Renal cortex interstitium (tissue), 11 donors: ENCODE measurements at regions not wholly inside any gene's neighbourhood (a gene's known extent, or its start where the extent isn't known, plus 50 kb on each side); places are given as distances from the start of the nearest gene placed in this dataset.
"Not testable (repeated sequence)": the region's sequence is repeated elsewhere in the genome, so short reads cannot be mapped to it uniquely, and the experiment has no call there.

Experiments
- DNase-seq, 11 donors: peaks; one replicate each; pipeline ENCODE4 v3.0.0-alpha.2; 2013; ENCODE audit warnings: low read depth in 9 of 11, low spot score in 4 of 11; ENCODE audit errors: extremely low read depth in 1 of 11

DNA sequence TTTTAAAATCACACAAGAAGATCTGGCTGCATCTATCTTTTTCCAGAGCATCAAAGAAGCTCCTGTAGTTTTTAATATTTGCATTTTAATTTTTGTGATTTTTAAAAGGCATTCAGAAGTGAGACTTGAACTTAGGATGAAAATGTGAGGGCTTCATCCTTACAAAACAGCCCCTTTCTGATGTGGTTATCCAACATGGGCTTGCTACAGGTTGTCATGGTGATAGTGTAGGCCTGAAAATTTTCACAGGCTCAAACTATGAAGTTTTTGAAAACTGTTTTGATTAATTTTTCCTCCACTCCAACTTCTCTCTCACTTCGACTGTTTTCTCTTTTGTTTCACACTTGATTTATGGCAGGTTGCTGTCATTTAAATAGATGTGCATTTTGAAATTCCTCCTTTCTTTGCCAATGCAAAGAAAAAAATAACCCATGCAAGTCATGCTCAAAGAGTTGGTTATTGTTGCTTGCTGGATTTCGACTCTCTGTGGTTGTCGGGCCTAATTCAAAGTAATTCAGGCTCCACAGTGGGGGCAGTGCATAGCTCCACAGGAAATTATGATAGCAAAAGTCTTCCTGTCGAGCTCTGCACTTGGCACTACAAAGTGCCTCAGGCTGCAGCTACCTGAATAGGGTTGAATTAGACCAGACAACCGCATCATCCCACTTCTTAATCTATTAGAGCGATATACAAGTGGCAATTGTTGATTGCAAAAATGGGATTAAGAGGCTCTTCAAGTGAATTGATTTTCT, 201.0 kb upstream of the GPR101 start:
- no peak for DNase-seq

DNA sequence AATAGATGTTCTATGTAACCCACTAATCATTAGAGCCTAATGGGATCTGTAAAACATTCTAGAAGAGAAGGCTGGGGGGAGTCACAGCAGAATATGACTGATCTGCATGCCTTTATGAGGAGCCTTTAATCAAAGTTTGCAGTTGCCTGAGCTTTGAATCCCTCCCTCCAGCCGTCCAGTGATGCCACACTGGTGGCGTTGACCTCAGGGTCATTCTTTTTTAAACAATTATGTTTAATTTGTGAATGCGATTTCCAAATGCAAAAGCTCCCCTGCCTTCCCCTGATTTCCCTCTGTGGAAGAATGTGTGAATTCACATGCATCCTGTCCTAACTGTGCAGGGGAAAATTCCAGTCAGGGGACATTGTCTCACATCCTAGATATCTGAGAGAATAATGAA, 199.7 kb upstream of the GPR101 start:
- DNase-seq, result no peak

DNA sequence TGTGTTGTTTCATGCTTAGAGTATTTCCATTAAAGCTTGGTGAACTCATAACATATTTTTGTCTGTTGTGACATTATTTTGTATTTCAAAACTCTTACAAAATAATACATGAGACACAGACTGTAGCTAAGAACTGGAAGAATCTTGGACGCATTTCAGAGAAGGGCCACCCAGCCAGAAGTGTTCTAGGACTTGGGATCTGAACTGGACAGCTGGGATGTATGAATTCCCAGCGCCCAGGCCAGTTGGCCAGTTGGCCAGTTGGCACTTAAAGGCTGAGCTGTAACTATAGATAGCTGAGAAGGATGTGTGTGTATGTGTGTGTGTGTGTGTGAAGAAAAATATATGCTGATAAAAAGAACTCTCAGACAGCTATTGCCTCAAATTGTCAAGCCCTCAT, 193.4 kb upstream of the GPR101 start:
- DNase-seq, result no peak

DNA sequence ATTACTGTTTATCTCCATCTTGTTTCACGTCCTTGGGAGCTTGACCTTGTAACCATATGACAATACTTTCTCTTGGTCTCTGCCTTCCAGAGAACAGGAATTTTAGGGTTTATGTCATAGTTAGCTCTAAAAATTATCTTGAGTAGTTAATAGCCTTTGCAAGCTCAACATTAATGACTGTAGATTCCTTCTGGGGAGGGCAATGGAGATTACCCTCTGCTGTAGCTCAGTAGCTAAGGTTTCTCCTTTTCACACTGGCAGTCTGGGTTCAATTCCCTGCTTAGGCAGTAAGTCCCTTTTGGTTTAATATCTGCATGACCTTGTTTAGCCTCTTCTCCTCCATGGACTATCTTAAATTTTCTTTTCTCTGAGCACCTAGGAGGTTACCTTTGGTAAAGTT, 181.7 kb upstream of the GPR101 start:
- no peak for DNase-seq

DNA sequence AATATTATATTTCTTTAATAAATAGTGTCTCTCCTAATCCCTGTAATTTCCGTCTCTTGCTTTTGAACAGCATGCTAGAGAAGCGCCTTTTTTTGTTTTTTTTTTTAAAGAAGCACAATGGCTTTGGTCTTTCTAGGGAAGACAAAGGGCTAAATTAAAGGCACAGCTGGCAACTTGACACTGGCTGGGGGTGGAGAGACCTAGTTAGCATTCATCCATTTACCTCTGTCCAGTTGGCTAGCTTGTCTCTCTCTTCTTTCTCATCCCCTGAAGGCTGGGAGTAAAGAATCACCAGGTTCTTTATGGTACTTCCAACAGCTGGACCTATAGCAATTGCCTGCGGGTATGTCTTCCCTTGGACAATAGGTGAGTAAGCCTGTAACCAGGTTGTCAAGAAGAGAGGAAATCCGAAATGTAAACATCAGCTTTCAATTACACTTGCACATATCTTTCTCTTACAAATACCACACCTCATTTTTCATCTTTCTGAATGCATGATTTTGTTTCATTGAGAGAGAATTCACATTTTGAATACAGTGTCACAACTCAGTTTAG, 178.4 kb upstream of the GPR101 start:
- DNase-seq, result no peak

DNA sequence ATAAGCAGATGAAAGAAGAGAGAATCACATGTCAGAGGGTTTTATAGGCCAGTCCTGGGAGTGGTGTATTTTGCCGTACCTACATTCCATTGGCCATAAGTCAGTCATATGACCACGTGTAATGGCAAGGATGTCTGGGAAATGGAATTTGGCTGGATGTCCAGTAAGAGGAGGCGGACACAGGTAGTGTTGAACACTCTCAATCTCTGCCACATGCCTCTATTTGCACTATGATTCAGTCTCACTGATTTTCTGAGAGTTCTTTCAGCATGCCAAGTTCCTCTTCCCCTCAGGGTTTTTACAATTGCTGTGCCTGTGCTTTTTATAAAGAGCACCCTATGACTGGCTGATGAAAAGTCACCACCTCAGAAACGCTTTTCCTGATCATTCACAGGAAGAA, 164.2 kb upstream of the GPR101 start:
- no peak for DNase-seq

DNA sequence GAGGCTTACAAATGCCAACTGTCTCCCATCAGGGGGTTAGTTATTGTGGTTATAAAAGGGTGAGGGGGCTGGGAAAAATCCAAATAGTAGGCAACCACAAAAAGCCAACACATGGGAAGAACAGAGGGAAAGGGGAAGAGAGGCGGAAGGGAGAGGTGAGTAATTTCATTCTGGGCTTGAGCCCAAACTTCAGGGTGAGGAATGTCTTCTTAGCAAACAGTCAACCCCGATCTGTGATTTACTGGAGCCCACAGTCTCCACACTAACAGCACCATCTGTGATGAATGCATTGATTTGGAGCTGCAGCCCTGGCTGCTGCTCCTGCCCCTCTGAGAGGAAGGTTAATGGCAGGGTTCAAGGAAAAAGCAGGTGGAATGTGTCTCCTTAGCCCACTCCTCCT, 162.2 kb upstream of the GPR101 start:
- DNase-seq, result no peak

DNA sequence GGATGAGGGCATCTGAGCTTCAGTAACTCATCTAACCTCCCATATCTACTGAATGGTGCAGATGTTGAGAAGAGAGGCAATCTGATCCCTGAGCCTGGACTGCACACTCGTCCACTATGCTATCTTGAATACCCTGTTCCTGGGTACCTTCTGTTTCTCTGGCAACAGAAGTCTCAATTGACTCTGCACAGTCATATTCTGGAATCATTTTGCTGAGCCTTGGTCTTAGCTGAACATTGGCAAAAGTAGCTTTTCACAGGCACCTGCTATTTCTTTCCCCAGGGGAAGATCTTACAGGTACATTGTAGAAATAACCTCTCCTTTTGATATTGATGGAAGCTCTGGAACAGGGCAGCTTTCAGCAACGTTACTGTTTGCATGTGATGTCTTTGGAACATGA, 161.5 kb upstream of the GPR101 start:
- no peak for DNase-seq

DNA sequence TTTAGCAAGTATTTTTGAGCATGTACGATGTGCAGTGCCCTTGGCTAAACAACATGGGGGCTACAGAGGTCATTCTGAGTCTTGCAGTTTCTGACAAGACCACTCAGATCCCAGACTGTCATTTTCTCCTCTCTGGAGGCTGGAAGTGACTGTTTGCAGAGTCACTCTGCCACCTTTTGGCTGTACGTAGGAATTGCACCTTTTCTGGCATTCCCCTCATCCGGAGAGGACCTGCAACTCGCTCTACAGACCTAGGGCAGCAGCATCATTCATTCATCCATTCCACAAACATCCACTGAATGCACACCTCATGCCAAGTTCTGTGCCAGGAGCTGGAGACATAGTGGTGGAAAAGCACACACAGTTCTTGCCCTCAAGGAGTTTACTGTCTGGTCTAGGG, 160.4 kb upstream of the GPR101 start:
- DNase-seq, result peak in 7 of 11 donors; percentile 3 to 15 (median 5)

DNA sequence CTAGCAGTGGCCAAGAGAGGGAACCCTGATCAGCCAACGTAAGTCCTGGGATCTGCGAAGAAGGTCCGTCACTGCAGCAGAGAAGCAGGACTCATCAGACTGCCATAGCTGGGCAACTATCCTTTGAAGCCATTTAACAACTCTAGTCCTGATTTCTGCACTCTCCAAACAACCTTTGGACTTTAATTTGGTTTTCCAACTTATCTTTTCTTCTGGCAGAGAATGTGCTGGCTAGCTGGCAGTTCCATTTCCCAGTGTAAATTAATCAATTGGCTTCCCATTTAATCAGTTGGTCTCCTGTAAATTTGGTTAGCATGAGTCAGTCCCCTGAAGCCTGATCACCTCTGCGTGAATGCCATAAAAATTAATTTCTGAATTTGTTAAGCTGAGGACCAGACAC, 153.7 kb upstream of the GPR101 start:
- no peak for DNase-seq

DNA sequence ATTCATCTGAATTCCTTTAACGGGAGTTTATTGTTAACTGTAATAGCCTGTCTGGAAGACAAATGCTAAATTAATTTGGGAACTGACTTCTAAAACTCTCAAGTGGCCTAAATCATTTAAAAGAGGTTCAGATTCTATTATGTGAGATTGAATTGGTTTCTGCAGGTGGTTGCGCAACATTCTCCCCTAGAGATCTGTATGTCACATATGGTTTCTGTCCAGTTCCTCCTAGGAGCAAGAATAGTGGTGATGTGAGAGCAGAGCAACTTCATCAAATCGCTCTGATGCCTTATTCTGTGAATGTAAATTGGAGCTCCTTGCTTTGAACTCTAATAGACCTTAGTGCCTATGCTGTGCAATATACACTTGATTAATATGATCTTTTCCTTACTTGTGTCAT, 144.6 kb upstream of the GPR101 start:
- no peak for DNase-seq

DNA sequence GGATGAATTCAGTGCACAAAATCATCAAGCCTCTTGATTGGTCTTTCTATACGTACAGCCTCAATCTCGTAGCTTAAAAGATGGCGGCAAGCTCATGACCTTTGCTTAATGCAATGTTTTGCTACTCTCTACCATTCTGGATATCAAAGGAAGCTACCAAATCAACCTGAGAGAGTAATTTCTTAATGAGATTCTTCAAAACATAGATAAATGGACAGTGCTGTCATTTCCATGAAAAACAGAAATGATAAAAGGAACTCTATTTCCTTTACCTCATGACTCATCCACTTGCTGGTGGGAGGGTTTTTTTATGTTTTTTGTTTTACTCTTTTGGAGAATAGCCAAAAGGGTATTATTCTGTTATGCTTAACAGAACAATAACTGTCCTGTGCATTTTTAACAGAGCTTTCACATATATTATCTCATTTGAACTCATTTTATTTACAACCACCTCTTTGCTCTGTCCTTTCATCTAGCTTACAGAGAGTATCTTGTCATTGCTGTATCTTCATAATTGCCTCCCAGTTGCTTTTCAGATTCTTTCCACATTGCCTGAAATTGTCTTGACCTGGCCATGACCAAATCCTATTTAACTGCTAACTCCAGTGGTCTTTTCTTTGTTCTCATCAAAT, 138.6 kb upstream of the GPR101 start:
- DNase-seq, result no peak

DNA sequence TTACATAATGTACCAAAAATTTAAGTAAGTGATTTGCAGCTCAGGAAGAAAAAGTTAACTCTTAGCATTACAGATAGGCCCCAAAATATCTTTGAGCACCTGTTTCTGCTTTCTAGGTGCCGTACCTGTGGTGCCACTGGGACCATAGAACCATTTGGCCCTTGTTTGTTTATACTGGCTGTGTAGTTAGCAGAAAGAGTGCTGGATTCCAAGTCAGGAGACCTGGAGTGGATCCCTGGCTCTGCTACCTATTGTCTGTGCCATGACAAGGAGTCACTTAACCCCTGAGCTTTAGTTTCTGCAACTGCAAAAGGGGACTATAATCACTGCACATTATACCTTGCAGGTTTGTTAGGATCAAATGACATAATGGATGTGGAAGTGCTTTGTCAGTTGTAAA, 137.8 kb upstream of the GPR101 start:
- no peak for DNase-seq

DNA sequence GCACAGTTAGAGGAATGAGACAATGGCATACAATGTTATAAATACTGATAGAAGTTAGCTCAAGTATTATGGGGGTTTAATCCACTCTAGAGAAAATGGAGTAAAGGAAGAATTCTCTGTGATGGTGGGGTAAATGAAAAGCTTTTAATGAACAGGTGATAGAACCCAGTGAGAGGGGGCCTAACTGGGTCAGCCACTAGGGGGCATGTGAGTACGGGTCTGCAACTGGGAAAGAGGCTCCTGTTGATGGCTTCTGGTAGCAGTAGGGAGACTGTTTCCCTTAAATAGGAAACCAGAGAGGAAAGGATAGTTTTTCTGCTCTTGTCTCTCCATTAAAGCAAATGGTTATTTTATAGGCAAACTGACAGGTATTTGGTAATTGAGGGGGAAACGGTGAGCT, 132.8 kb upstream of the GPR101 start:
- no peak for DNase-seq

DNA sequence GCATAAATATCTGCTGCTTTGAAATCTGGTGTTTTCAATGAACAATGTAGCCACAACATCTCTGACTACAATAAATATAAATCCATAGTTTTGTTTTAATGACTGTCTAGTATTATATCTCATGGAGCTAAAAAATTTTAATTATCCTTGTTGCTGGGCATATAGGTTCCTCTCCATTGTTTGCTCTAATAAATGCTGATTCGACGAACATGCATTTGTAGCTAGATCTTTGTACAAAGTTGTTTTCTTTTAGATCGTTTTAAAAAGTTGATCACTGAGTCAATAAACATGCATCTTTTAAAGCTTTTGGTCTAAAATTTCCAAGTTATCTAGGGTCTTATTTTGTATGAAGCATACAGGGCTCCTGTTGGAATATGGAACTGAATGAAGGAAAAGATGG, 130.5 kb upstream of the GPR101 start:
- DNase-seq, result no peak

DNA sequence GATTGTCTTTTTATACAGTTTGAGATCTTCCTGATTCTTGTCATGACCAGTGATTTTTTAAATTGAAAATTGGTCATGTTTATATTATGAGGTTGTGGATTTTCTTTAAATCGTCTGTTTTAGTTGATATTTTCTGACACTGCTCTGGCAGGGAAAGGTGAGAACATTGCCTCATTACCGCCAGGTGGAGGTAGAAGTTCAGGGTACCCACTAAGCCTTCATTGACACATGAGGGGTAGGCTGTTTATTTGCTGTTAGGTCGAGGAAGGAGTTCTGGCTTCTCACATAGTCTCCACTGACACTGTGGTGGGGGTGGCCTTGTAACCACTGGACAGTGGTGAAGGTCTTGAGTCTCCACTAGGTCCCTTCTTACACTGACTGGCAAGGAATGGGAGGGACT, 117.6 kb upstream of the GPR101 start:
- DNase-seq, result no peak

DNA sequence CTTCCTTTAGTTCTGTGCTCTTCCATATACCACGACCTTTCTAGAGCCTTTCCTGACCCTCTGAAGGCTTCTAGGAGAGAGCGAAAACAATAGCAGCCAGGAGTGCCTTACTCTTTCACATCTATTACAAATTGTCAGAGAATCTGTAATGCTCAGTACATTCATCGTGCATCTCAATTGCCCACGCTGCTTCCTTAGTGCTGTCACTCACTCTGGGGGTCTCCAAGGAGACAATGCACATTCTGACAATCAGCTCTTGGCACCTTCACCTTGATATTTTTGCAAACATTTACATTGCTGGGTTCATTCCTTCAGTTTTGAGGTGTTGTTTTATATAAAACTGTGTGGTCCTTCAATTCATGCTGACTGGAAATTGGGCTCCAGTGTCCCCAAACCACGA, 110.1 kb upstream of the GPR101 start:
- DNase-seq, result no peak

DNA sequence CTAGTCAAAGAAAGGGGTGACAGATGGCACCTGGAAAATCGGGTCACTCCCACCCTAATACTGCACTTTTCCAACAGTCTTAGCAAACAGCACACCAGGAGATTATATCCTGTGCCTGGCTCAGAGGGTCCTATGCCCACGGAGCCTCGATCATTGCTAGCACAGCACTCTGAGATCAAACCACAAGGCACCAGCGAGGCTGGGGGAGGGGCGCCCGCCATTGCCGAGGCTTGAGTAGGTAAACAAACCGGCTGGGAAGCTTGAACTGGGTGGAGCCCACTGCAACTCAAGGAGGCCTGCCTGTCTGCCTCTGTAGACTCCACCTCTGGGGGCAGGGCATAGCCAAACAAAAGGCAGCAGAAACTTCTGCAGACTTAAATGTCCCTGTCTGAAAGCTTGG, 88.9 kb upstream of the GPR101 start:
- DNase-seq, result not testable (repeated sequence)

DNA sequence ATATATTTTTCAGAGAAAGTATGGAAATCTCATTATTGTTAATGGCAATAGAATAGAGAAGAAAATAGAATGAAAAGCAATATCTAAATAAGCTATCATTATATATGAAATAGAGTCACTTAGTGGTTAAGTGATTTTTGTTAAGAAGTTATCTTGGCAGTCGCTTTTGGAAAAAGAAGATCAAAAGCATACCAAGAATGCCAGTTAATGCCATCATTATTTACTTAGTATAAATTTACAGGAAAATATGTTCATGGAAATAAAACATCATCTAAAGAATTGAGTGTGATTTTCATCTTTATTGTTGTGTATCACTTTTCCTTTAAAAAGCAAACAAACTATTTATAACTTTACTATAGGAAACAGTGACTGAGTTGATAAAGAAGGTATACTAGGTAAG, 85.3 kb upstream of the GPR101 start:
- no peak for DNase-seq

DNA sequence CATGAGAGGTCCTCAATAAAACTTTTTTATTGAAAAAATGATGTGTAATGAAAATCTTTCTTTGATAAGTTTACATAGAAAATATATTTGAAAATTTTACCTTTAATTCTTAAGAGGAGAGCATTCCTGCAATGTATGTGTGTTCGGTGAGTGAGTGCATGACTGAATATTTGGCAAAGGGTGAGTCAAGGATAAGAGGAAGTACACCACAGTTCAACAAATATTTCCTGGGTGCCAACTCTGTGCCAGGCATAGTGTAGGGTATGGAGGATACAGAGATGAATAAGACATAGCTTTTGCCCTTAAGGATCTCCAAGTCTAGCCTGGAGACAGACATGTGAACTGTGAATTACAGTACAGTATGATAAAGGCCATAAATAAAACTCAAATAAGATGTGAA, 84.7 kb upstream of the GPR101 start:
- DNase-seq, result no peak

DNA sequence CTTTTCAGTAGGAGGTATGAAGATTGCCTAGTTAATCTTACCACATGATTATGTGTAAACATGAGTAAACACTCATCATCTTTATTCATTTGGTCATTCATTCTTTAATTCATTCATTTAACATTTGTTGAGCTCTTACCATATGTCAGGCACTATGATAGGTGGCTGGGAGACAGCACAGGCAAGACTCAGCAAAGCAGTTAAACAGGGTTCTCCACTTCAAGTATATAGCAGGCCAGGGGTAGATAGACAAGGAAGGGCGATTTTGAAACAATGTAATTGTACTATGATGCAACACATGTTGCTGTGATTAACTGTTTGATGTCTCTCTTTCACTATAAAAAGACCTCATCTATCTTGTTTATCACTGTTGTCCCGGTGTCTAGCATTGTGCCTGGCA, 84.3 kb upstream of the GPR101 start:
- no peak for DNase-seq
